ENCODE measurements at regions not wholly inside any gene's neighbourhood (a gene's known extent, or its start where the extent isn't known, plus 50 kb on each side); places are given as distances from the start of the nearest gene placed in this dataset.

DNA sequence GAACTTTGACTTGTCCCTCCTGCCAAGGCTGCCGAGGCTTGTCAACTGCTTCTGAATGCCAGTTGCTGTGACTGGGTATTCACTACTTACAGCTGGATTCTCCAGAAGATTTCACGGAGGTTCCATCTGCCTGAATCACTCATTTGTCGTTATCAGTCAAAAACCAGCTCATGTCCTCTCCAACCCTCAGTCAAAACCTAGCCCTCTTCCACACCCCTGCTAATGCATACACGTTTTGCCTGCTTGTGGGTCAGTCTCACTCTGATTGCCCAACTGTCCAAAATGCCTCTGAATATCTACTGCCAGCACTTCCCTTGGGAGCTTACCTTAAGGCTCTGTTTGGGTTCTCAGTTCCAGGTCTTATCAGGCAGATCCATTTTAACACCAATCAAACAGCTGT, 238.6 kb upstream of the TMEM161B start:
- Mint-ChIP-seq H3K4me3 (ENCODE audit: unreplicated experiment) (no peak overlapping the region), H3K4me1 (ENCODE audit: low read depth) (no peaks in the 10 kb centered on the region), H3K27ac (ENCODE audit: unreplicated experiment) (no peak overlapping the region), H3K9me3 (ENCODE audit: low read depth) (no peaks in the 10 kb centered on the region), H3K36me3 (ENCODE audit: low read depth) (no peaks in the 10 kb centered on the region), H3K27me3 (ENCODE audit: low read depth) (peaks cover 27% of the 10 kb centered on the region)
- no peak for DNase-seq (ENCODE audit: low spot score)
- TF ChIP-seq, protein P1, sequence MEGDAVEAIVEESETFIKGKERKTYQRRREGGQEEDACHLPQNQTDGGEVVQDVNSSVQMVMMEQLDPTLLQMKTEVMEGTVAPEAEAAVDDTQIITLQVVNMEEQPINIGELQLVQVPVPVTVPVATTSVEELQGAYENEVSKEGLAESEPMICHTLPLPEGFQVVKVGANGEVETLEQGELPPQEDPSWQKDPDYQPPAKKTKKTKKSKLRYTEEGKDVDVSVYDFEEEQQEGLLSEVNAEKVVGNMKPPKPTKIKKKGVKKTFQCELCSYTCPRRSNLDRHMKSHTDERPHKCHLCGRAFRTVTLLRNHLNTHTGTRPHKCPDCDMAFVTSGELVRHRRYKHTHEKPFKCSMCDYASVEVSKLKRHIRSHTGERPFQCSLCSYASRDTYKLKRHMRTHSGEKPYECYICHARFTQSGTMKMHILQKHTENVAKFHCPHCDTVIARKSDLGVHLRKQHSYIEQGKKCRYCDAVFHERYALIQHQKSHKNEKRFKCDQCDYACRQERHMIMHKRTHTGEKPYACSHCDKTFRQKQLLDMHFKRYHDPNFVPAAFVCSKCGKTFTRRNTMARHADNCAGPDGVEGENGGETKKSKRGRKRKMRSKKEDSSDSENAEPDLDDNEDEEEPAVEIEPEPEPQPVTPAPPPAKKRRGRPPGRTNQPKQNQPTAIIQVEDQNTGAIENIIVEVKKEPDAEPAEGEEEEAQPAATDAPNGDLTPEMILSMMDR (IDR thresholded peaks at IDR 0.05), result no peak

GRCh38 chr5:88503406-88503805, 234.8 kb upstream of the TMEM161B start:
- no peaks in the 10 kb centered on the region for H3K36me3 Mint-ChIP-seq (ENCODE audit: low read depth)
- no peak overlapping the region for H3K4me3 Mint-ChIP-seq (ENCODE audit: unreplicated experiment)

DNA sequence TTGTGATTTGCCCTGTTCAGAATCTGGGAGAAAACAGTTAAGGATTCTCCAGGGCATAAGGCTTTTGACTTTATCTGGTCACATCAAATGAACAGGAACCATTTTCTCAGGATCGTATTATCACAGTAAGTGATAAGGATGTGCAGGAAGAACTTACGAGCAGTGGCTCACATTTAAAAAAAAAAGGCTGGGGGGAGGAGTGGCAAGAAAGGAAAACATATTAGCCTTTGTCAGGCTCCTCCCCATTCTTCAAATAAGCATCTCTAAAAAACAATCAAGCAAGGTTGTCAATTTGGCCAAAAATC, 234.3 kb upstream of the TMEM161B start:
- H3K36me3 Mint-ChIP-seq (ENCODE audit: low read depth), result no peaks in the 10 kb centered on the region
- no peak overlapping the region for H3K4me3 Mint-ChIP-seq (ENCODE audit: unreplicated experiment)
- no peaks in the 10 kb centered on the region for H3K9me3 Mint-ChIP-seq (ENCODE audit: low read depth)
- no peak for DNase-seq (ENCODE audit: low spot score)
- no peaks in the 10 kb centered on the region for H3K4me1 Mint-ChIP-seq (ENCODE audit: low read depth)
- peaks cover 22% of the 10 kb centered on the region for H3K27me3 Mint-ChIP-seq (ENCODE audit: low read depth)
- H3K27ac Mint-ChIP-seq (ENCODE audit: unreplicated experiment), result no peak overlapping the region
- TF ChIP-seq, protein P1 (IDR thresholded peaks at IDR 0.05), result no peak

More at GRCh38 chr5:88503406-88503805, 234.8 kb upstream of the TMEM161B start:
- Mint-ChIP-seq H3K4me1 (ENCODE audit: low read depth) (no peaks in the 10 kb centered on the region), H3K9me3 (ENCODE audit: low read depth) (no peaks in the 10 kb centered on the region), H3K27ac (ENCODE audit: unreplicated experiment) (no peak overlapping the region), H3K27me3 (ENCODE audit: low read depth) (peaks cover 24% of the 10 kb centered on the region)
- no peak for DNase-seq (ENCODE audit: low spot score)
- TF ChIP-seq, protein P1 (IDR thresholded peaks at IDR 0.05), result no peak

GRCh38 chr5:88502179-88503040, 233.8 kb upstream of the TMEM161B start:
- Mint-ChIP-seq H3K27me3 (ENCODE audit: low read depth) (peaks cover 18% of the 10 kb centered on the region), H3K36me3 (ENCODE audit: low read depth) (no peaks in the 10 kb centered on the region), H3K9me3 (ENCODE audit: low read depth) (no peaks in the 10 kb centered on the region), H3K27ac (ENCODE audit: unreplicated experiment) (no peak overlapping the region), H3K4me3 (ENCODE audit: unreplicated experiment) (no peak overlapping the region), H3K4me1 (ENCODE audit: low read depth) (no peaks in the 10 kb centered on the region)
- no peak for DNase-seq (ENCODE audit: low spot score)
- TF ChIP-seq, protein P1 (IDR thresholded peaks at IDR 0.05), result no peak

DNA sequence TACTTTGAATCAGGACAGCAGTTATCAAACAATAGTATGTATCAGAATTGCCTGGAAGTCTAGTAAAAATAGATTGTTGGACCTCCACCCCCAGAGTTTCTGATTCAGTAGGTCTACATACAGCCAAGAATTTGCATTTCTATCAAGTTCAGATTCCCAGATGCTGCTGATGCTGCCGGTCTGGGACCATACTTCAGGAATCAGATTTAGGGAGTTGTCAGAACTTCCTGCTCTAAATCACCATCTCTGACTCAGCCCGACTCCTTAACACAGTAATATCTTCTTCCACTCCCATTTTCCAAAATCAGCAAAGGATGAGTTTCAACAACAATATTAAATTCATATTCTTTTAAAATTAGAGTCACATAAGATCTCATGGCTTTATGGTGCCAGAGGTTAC, 227.2 kb upstream of the TMEM161B start:
- DNase-seq (ENCODE audit: low spot score), result no peak
- TF ChIP-seq, protein P1 (IDR thresholded peaks at IDR 0.05), result no peak

More for the DNA sequence above, 227.2 kb upstream of the TMEM161B start:
- Mint-ChIP-seq H3K36me3 (ENCODE audit: low read depth) (no peaks in the 10 kb centered on the region), H3K27me3 (ENCODE audit: low read depth) (peaks cover 15% of the 10 kb centered on the region), H3K4me3 (ENCODE audit: unreplicated experiment) (no peak overlapping the region), H3K4me1 (ENCODE audit: low read depth) (no peaks in the 10 kb centered on the region), H3K9me3 (ENCODE audit: low read depth) (no peaks in the 10 kb centered on the region), H3K27ac (ENCODE audit: unreplicated experiment) (no peak overlapping the region)
